IgD-negative memory B cell (primary cell): ENCODE measurements at regions not wholly inside any gene's neighbourhood (a gene's known extent, or its start where the extent isn't known, plus 50 kb on each side); places are given as distances from the start of the nearest gene placed in this dataset.
"Not testable (repeated sequence)": the region's sequence is repeated elsewhere in the genome, so short reads cannot be mapped to it uniquely, and the experiment has no call there.

Source experiments
- H3K27ac Mint-ChIP-seq, 3 donors: one replicate each; pipeline ENCODE4 v1.8.0; 2020 to 2022; ENCODE audit warnings: mild to moderate bottlenecking in 3 of 3, mixed read lengths in 3 of 3, moderate library complexity in 1 of 3
- H3K27me3 Mint-ChIP-seq: one replicate; pipeline ENCODE4 v1.8.0; 2021; ENCODE audit warnings: mixed read lengths
- H3K36me3 Mint-ChIP-seq: one replicate; pipeline ENCODE4 v1.8.0; 2020; ENCODE audit warnings: mild to moderate bottlenecking, mixed read lengths
- H3K4me1 Mint-ChIP-seq, 3 donors: one replicate each; pipeline ENCODE4 v1.8.0; 2020 to 2022; ENCODE audit warnings: mixed read lengths in 3 of 3, mild to moderate bottlenecking in 1 of 3
- H3K4me3 Mint-ChIP-seq, 4 donors: one replicate each; pipeline ENCODE4 v1.8.0; 2020 to 2022; ENCODE audit warnings: mild to moderate bottlenecking in 4 of 4, mixed read lengths in 4 of 4, moderate library complexity in 3 of 4
- H3K9me3 Mint-ChIP-seq, 3 donors: one replicate each; pipeline ENCODE4 v1.8.0; 2020 to 2021; ENCODE audit warnings: mixed read lengths in 3 of 3, mild to moderate bottlenecking in 1 of 3

GRCh38 chrX:26873736-26874135 is 589.4 kb downstream of the PPP4R3C start:
- H3K4me3 Mint-ChIP-seq = no peak overlapping the region
- H3K36me3 Mint-ChIP-seq = no peaks in the 10 kb centered on the region
- no peaks in the 10 kb centered on the region for H3K27me3 Mint-ChIP-seq
- H3K27ac Mint-ChIP-seq = no peak overlapping the region
- no peaks in the 10 kb centered on the region for H3K9me3 Mint-ChIP-seq
- no peaks in the 10 kb centered on the region for H3K4me1 Mint-ChIP-seq

GRCh38 chrX:26871967-26872366 is 591.2 kb downstream of the PPP4R3C start:
- no peaks in the 10 kb centered on the region for H3K36me3 Mint-ChIP-seq
- H3K27ac Mint-ChIP-seq = no peak overlapping the region
- no peaks in the 10 kb centered on the region for H3K27me3 Mint-ChIP-seq
- no peaks in the 10 kb centered on the region for H3K4me1 Mint-ChIP-seq
- no peak overlapping the region for H3K4me3 Mint-ChIP-seq
- no peaks in the 10 kb centered on the region for H3K9me3 Mint-ChIP-seq

- Mint-ChIP-seq H3K27me3 (no peaks in the 10 kb centered on the region), H3K4me3 (no peak overlapping the region), H3K4me1 (no peaks in the 10 kb centered on the region), H3K27ac (no peak overlapping the region), H3K9me3 (peaks cover 0 to 5% (median 0%) of the 10 kb centered on the region in 3 donors), H3K36me3 (no peaks in the 10 kb centered on the region)
These were observed 611.2 kb downstream of the PPP4R3C start for GRCh38 chrX:26851981-26852380.

- H3K36me3 Mint-ChIP-seq = no peaks in the 10 kb centered on the region
- H3K4me1 Mint-ChIP-seq = no peaks in the 10 kb centered on the region
- H3K9me3 Mint-ChIP-seq = peaks cover 1 to 8% (median 5%) of the 10 kb centered on the region in 3 donors
- no peak overlapping the region for H3K27ac Mint-ChIP-seq
- H3K27me3 Mint-ChIP-seq = no peaks in the 10 kb centered on the region
- no peak overlapping the region for H3K4me3 Mint-ChIP-seq
These were observed 614.6 kb downstream of the PPP4R3C start for GRCh38 chrX:26848511-26848910.

DNA sequence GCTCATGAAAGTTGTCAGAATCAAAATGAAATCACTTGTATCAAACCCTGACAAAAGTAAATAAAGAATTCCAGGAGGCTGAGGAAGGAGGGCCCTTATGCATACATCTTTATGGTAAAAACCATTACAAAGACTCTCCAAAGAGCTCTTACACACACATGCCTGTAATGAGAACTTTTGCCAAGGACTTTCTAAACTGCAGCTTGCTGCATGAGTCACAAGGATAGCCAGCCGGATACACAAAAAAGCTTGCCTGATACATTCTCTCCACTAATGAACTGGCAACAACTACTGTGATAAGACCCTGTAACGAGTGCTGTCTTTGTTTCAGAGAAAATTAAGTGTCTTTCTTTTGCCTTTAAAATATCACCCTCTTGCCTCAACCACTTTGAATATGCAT is 618.1 kb downstream of the PPP4R3C start:
- Mint-ChIP-seq H3K9me3 (peaks cover 0 to 8% (median 1%) of the 10 kb centered on the region in 3 donors), H3K36me3 (no peaks in the 10 kb centered on the region), H3K27ac (no peak overlapping the region), H3K4me1 (no peaks in the 10 kb centered on the region), H3K27me3 (no peaks in the 10 kb centered on the region), H3K4me3 (no peak overlapping the region)

- no peaks in the 10 kb centered on the region for H3K27me3 Mint-ChIP-seq
- H3K4me1 Mint-ChIP-seq = peaks cover 0 to 2% (median 0%) of the 10 kb centered on the region in 3 donors
- no peak overlapping the region for H3K27ac Mint-ChIP-seq
- H3K4me3 Mint-ChIP-seq = no peak overlapping the region
- H3K9me3 Mint-ChIP-seq = peaks cover 2 to 4% (median 3%) of the 10 kb centered on the region in 3 donors
- no peaks in the 10 kb centered on the region for H3K36me3 Mint-ChIP-seq
These were observed 606.5 kb downstream of the MAGEB5 start for GRCh38 chrX:26822448-26822847.

GRCh38 chrX:26789751-26790150 is 573.8 kb downstream of the MAGEB5 start:
- no peaks in the 10 kb centered on the region for H3K27me3 Mint-ChIP-seq
- no peak overlapping the region for H3K4me3 Mint-ChIP-seq
- no peaks in the 10 kb centered on the region for H3K36me3 Mint-ChIP-seq
- no peaks in the 10 kb centered on the region for H3K4me1 Mint-ChIP-seq
- H3K9me3 Mint-ChIP-seq = no peaks in the 10 kb centered on the region
- no peak overlapping the region for H3K27ac Mint-ChIP-seq

DNA sequence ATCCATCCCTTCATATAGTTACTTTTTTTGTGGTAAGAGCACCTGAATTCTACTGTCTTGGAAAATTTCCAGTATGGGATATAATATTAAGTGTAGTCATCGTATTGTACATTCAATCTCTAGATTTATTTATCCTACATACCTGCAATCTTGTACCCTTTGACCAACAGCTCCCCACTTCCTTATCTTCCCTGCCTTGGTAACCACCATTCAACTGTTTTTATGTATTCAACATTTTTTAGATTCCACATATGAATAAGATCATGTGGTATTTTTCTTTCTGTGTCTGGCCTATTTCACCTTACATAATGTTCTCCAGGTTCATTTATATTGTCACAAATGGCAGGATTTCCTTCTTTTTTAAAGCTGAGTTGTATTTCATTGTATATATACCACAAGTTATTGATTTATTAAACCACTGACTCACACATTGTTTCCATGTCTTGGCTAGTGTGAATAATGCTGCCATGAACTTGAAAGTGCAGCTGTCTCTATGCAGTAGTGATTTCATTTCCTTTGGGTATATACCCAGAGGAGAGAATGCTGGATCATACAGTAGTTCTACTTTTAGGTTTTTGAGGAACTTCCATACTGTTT is 572.5 kb downstream of the MAGEB5 start:
- no peaks in the 10 kb centered on the region for H3K4me1 Mint-ChIP-seq
- no peak overlapping the region for H3K4me3 Mint-ChIP-seq
- H3K36me3 Mint-ChIP-seq = no peaks in the 10 kb centered on the region
- H3K27me3 Mint-ChIP-seq = no peaks in the 10 kb centered on the region
- H3K27ac Mint-ChIP-seq = no peak overlapping the region
- no peaks in the 10 kb centered on the region for H3K9me3 Mint-ChIP-seq

- no peaks in the 10 kb centered on the region for H3K36me3 Mint-ChIP-seq
- H3K27me3 Mint-ChIP-seq = no peaks in the 10 kb centered on the region
- no peaks in the 10 kb centered on the region for H3K4me1 Mint-ChIP-seq
- H3K27ac Mint-ChIP-seq = no peak overlapping the region
- H3K9me3 Mint-ChIP-seq = peaks cover 0 to 1% (median 0%) of the 10 kb centered on the region in 3 donors
- no peak overlapping the region for H3K4me3 Mint-ChIP-seq
These were observed 567.7 kb downstream of the MAGEB5 start for GRCh38 chrX:26783512-26784225.

DNA sequence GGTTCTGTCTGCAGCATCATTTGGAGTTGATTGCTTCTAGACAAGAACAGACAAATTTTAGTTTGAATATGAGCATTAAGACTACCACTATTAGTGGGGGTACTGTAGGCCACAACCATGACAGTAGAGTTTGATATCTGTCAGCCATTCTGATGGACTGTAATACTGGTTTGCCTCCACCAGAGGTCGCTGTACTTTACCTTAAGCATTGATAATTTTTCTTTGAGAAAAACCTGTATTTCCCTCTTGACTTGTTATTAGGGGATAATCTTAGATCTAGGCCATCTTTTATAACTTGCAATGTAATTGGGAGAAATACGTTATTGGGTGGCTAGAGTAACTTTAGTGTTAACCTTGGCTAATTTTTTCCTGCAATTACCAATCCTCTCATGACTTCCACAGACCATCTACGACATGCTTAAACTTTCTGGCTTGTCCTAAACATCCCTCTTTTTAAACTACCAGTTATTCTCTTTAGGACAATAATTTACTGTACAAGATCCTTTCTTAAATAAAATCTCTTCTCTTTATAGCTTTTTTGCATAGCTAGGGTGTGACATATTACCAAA is 562.4 kb downstream of the MAGEB5 start:
- H3K4me1 Mint-ChIP-seq = peaks cover 0 to 1% (median 0%) of the 10 kb centered on the region in 3 donors
- H3K4me3 Mint-ChIP-seq = no peak overlapping the region

GRCh38 chrX:26762253-26762652 is 546.3 kb downstream of the MAGEB5 start:
- no peaks in the 10 kb centered on the region for H3K9me3 Mint-ChIP-seq
- no peaks in the 10 kb centered on the region for H3K4me1 Mint-ChIP-seq
- H3K36me3 Mint-ChIP-seq = no peaks in the 10 kb centered on the region
- H3K27ac Mint-ChIP-seq = no peak overlapping the region
- H3K4me3 Mint-ChIP-seq = no peak overlapping the region
- no peaks in the 10 kb centered on the region for H3K27me3 Mint-ChIP-seq

More for the DNA sequence above, 562.4 kb downstream of the MAGEB5 start:
- Mint-ChIP-seq H3K27ac (no peak overlapping the region), H3K9me3 (peaks cover 0 to 17% (median 4%) of the 10 kb centered on the region in 3 donors), H3K36me3 (no peaks in the 10 kb centered on the region), H3K27me3 (no peaks in the 10 kb centered on the region)

DNA sequence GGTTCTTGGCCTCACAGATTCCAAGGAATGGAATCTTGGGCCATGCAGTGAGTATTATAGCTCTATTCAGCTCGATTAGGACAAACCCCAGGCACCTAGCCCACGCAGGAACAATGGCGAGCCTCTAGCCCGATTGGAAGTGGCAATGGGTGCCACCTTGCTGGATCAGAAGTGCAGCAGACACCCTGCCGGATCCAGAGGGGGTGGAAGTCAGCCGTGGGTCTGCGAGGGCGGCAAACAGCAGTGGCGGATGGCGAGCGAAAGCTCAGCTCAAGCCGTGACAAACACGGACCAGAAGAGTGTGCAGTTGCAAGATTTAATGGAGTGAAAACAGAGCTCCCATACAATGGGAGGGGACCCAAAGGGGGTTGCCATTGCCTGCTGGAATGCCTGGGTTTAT is 539.8 kb downstream of the MAGEB5 start:
- H3K27ac Mint-ChIP-seq, H3K36me3 Mint-ChIP-seq, H3K4me1 Mint-ChIP-seq, H3K27me3 Mint-ChIP-seq, H3K4me3 Mint-ChIP-seq, H3K9me3 Mint-ChIP-seq: not testable (repeated sequence)

GRCh38 chrX:26747877-26748276 is 531.9 kb downstream of the MAGEB5 start:
- H3K4me3 Mint-ChIP-seq = no peak overlapping the region
- no peaks in the 10 kb centered on the region for H3K27me3 Mint-ChIP-seq
- H3K9me3 Mint-ChIP-seq = no peaks in the 10 kb centered on the region
- H3K27ac Mint-ChIP-seq = no peak overlapping the region
- H3K4me1 Mint-ChIP-seq = peaks cover 0 to 1% (median 0%) of the 10 kb centered on the region in 3 donors
- H3K36me3 Mint-ChIP-seq = no peaks in the 10 kb centered on the region

- Mint-ChIP-seq H3K4me3 (no peak overlapping the region), H3K27ac (no peak overlapping the region), H3K4me1 (no peaks in the 10 kb centered on the region), H3K27me3 (no peaks in the 10 kb centered on the region), H3K36me3 (peaks cover 1% of the 10 kb centered on the region), H3K9me3 (peaks cover 0 to 9% (median 3%) of the 10 kb centered on the region in 3 donors)
These were observed 506.9 kb downstream of the MAGEB5 start for GRCh38 chrX:26722666-26723428.

- Mint-ChIP-seq H3K27ac (no peak overlapping the region), H3K36me3 (no peaks in the 10 kb centered on the region), H3K4me1 (no peaks in the 10 kb centered on the region)
These were observed 456.6 kb downstream of the MAGEB5 start for GRCh38 chrX:26672571-26672970.

More at GRCh38 chrX:26672571-26672970, 456.6 kb downstream of the MAGEB5 start:
- H3K9me3 Mint-ChIP-seq = peaks cover 0 to 11% (median 6%) of the 10 kb centered on the region in 3 donors
- no peak overlapping the region for H3K4me3 Mint-ChIP-seq
- H3K27me3 Mint-ChIP-seq = no peaks in the 10 kb centered on the region
